ENCODE measurements at regions not wholly inside any gene's neighbourhood (a gene's known extent, or its start where the extent isn't known, plus 50 kb on each side); places are given as distances from the start of the nearest gene placed in this dataset.
"Not testable (repeated sequence)": the region's sequence is repeated elsewhere in the genome, so short reads cannot be mapped to it uniquely, and the experiment has no call there.

- Mint-ChIP-seq H3K27me3 (no peaks in the 10 kb centered on the region), H3K4me1 (ENCODE audit: low read depth) (no peaks in the 10 kb centered on the region), H3K4me3 (no peak overlapping the region), H3K27ac (no peak overlapping the region), H3K36me3 (ENCODE audit: low read depth) (no peaks in the 10 kb centered on the region), H3K9me3 (peaks cover 2% of the 10 kb centered on the region)
- DNase-seq = no peak
Observed at GRCh38 chr6:112597176-112597575, 250.0 kb downstream of the RFPL4B start.

- H3K27ac Mint-ChIP-seq = no peak overlapping the region
- H3K4me1 Mint-ChIP-seq (ENCODE audit: low read depth) = no peaks in the 10 kb centered on the region
- H3K27me3 Mint-ChIP-seq = no peaks in the 10 kb centered on the region
- no peaks in the 10 kb centered on the region for H3K36me3 Mint-ChIP-seq (ENCODE audit: low read depth)
- H3K9me3 Mint-ChIP-seq = no peaks in the 10 kb centered on the region
- DNase-seq = no peak
- H3K4me3 Mint-ChIP-seq = no peak overlapping the region
Observed at GRCh38 chr6:112600168-112600567, 253.0 kb downstream of the RFPL4B start.

- no peak overlapping the region for H3K27ac Mint-ChIP-seq
- H3K27me3 Mint-ChIP-seq = no peaks in the 10 kb centered on the region
- no peaks in the 10 kb centered on the region for H3K36me3 Mint-ChIP-seq (ENCODE audit: low read depth)
- H3K4me3 Mint-ChIP-seq = no peak overlapping the region
- H3K9me3 Mint-ChIP-seq = peaks cover 6% of the 10 kb centered on the region
- H3K4me1 Mint-ChIP-seq (ENCODE audit: low read depth) = no peaks in the 10 kb centered on the region
- DNase-seq = no peak
Observed at GRCh38 chr6:112603726-112604125, 256.6 kb downstream of the RFPL4B start.

- no peaks in the 10 kb centered on the region for H3K27me3 Mint-ChIP-seq
- H3K27ac Mint-ChIP-seq = no peak overlapping the region
- no peaks in the 10 kb centered on the region for H3K4me1 Mint-ChIP-seq (ENCODE audit: low read depth)
- H3K4me3 Mint-ChIP-seq = no peak overlapping the region
- H3K36me3 Mint-ChIP-seq (ENCODE audit: low read depth) = no peaks in the 10 kb centered on the region
- H3K9me3 Mint-ChIP-seq = peaks cover 17% of the 10 kb centered on the region
- DNase-seq = no peak
Observed at GRCh38 chr6:112606656-112607435, 259.7 kb downstream of the RFPL4B start.

GRCh38 chr6:112608925-112609324, 261.8 kb downstream of the RFPL4B start:
- not testable (repeated sequence) for DNase-seq; H3K4me1 Mint-ChIP-seq (ENCODE audit: low read depth); H3K27me3 Mint-ChIP-seq

GRCh38 chr6:112613410-112613809, 266.3 kb downstream of the RFPL4B start:
- Mint-ChIP-seq H3K4me3 (no peak overlapping the region), H3K36me3 (ENCODE audit: low read depth) (no peaks in the 10 kb centered on the region), H3K27ac (no peak overlapping the region), H3K4me1 (ENCODE audit: low read depth) (no peaks in the 10 kb centered on the region), H3K9me3 (peaks cover 15% of the 10 kb centered on the region), H3K27me3 (no peaks in the 10 kb centered on the region)
- no peak for DNase-seq

More at GRCh38 chr6:112608925-112609324, 261.8 kb downstream of the RFPL4B start:
- H3K4me3 Mint-ChIP-seq; H3K36me3 Mint-ChIP-seq (ENCODE audit: low read depth); H3K27ac Mint-ChIP-seq: not testable (repeated sequence)
- H3K9me3 Mint-ChIP-seq = peaks cover 17% of the 10 kb centered on the region

- no peak overlapping the region for H3K27ac Mint-ChIP-seq
- H3K27me3 Mint-ChIP-seq = no peaks in the 10 kb centered on the region
- H3K4me1 Mint-ChIP-seq (ENCODE audit: low read depth) = no peaks in the 10 kb centered on the region
- no peaks in the 10 kb centered on the region for H3K36me3 Mint-ChIP-seq (ENCODE audit: low read depth)
- no peak for DNase-seq
- no peak overlapping the region for H3K4me3 Mint-ChIP-seq
- H3K9me3 Mint-ChIP-seq = no peaks in the 10 kb centered on the region
Observed at GRCh38 chr6:112618849-112619248, 271.7 kb downstream of the RFPL4B start.

- Mint-ChIP-seq H3K36me3 (ENCODE audit: low read depth) (no peaks in the 10 kb centered on the region), H3K4me3 (no peak overlapping the region), H3K27me3 (no peaks in the 10 kb centered on the region), H3K9me3 (no peaks in the 10 kb centered on the region), H3K27ac (no peak overlapping the region), H3K4me1 (ENCODE audit: low read depth) (no peaks in the 10 kb centered on the region)
- DNase-seq = no peak
Observed at GRCh38 chr6:112620812-112621569, 273.9 kb downstream of the RFPL4B start.

- DNase-seq = no peak
- Mint-ChIP-seq H3K36me3 (ENCODE audit: low read depth) (no peaks in the 10 kb centered on the region), H3K27me3 (no peaks in the 10 kb centered on the region), H3K27ac (no peak overlapping the region), H3K4me3 (no peak overlapping the region), H3K4me1 (ENCODE audit: low read depth) (no peaks in the 10 kb centered on the region), H3K9me3 (no peaks in the 10 kb centered on the region)
Observed at GRCh38 chr6:112622036-112622435, 274.9 kb downstream of the RFPL4B start.

GRCh38 chr6:112626468-112627082, 279.4 kb downstream of the RFPL4B start:
- Mint-ChIP-seq H3K27me3 (no peaks in the 10 kb centered on the region), H3K9me3 (no peaks in the 10 kb centered on the region), H3K4me1 (ENCODE audit: low read depth) (no peaks in the 10 kb centered on the region), H3K27ac (no peak overlapping the region), H3K36me3 (ENCODE audit: low read depth) (no peaks in the 10 kb centered on the region), H3K4me3 (no peak overlapping the region)
- DNase-seq = no peak

GRCh38 chr6:112634376-112634775, 287.2 kb downstream of the RFPL4B start:
- Mint-ChIP-seq H3K27me3 (no peaks in the 10 kb centered on the region), H3K9me3 (no peaks in the 10 kb centered on the region), H3K27ac (no peak overlapping the region), H3K4me1 (ENCODE audit: low read depth) (no peaks in the 10 kb centered on the region), H3K4me3 (no peak overlapping the region), H3K36me3 (ENCODE audit: low read depth) (no peaks in the 10 kb centered on the region)
- DNase-seq = no peak

GRCh38 chr6:112636650-112637262, 289.6 kb downstream of the RFPL4B start:
- no peaks in the 10 kb centered on the region for H3K36me3 Mint-ChIP-seq (ENCODE audit: low read depth)
- H3K27ac Mint-ChIP-seq = no peak overlapping the region
- no peaks in the 10 kb centered on the region for H3K27me3 Mint-ChIP-seq
- H3K4me3 Mint-ChIP-seq = no peak overlapping the region
- H3K9me3 Mint-ChIP-seq = no peaks in the 10 kb centered on the region
- no peaks in the 10 kb centered on the region for H3K4me1 Mint-ChIP-seq (ENCODE audit: low read depth)
- no peak for DNase-seq

- Mint-ChIP-seq H3K27ac (no peak overlapping the region), H3K9me3 (peaks cover 2% of the 10 kb centered on the region), H3K4me3 (no peak overlapping the region), H3K4me1 (ENCODE audit: low read depth) (no peaks in the 10 kb centered on the region), H3K36me3 (ENCODE audit: low read depth) (no peaks in the 10 kb centered on the region), H3K27me3 (no peaks in the 10 kb centered on the region)
- DNase-seq = no peak
Observed at GRCh38 chr6:112639391-112639831, 292.3 kb downstream of the RFPL4B start.

- Mint-ChIP-seq H3K4me3 (no peak overlapping the region), H3K36me3 (ENCODE audit: low read depth) (no peaks in the 10 kb centered on the region), H3K27me3 (no peaks in the 10 kb centered on the region), H3K9me3 (peaks cover 2% of the 10 kb centered on the region), H3K27ac (no peak overlapping the region), H3K4me1 (ENCODE audit: low read depth) (no peaks in the 10 kb centered on the region)
- DNase-seq = no peak
Observed at GRCh38 chr6:112640891-112641290, 293.8 kb downstream of the RFPL4B start.
